ENCODE measurements at regions not wholly inside any gene's neighbourhood (a gene's known extent, or its start where the extent isn't known, plus 50 kb on each side); places are given as distances from the start of the nearest gene placed in this dataset.

DNA sequence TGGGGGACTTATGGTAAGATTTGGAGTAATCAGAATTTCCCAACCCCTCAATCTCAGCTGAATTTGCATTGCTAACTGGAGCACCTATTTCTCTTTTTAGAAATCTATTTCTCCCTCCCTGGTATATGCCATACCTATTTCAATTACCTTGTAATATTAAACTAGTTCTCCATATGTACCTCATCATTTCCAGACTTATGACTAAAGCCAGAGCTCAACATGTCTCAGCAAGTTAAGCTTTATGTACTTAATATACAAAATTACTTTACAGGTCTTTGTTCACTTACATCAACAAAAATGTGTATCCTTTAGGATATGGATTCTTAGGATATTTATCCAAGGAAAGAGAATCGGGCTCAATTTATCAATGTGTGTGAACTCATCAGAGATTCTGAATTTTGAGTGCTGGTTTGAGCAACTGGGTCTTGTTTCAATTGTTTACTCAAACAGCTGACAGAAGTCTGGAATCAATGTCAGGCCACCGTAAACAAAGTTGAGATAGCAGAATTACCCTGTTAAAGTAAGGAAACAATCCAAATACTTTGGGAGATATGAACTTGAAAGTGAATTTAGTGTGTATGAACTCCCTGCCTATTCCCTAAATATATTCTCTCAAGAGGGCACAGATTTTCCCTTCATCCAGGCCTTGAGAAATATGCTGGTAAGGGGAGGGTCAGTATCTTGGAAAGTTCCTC, 199.6 kb downstream of the VEGFC start:
- no peak for TF ChIP-seq POLR2A (IDR thresholded peaks at IDR 0.05)
- TF ChIP-seq, protein P1, sequence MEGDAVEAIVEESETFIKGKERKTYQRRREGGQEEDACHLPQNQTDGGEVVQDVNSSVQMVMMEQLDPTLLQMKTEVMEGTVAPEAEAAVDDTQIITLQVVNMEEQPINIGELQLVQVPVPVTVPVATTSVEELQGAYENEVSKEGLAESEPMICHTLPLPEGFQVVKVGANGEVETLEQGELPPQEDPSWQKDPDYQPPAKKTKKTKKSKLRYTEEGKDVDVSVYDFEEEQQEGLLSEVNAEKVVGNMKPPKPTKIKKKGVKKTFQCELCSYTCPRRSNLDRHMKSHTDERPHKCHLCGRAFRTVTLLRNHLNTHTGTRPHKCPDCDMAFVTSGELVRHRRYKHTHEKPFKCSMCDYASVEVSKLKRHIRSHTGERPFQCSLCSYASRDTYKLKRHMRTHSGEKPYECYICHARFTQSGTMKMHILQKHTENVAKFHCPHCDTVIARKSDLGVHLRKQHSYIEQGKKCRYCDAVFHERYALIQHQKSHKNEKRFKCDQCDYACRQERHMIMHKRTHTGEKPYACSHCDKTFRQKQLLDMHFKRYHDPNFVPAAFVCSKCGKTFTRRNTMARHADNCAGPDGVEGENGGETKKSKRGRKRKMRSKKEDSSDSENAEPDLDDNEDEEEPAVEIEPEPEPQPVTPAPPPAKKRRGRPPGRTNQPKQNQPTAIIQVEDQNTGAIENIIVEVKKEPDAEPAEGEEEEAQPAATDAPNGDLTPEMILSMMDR (IDR thresholded peaks at IDR 0.05) = no peak

All from thyroid gland (tissue), 4 donors.